Midbrain (tissue), 1 donor: ENCODE measurements at regions not wholly inside any gene's neighbourhood (a gene's known extent, or its start where the extent isn't known, plus 50 kb on each side); places are given as distances from the start of the nearest gene placed in this dataset.
"Not testable (repeated sequence)": the region's sequence is repeated elsewhere in the genome, so short reads cannot be mapped to it uniquely, and the experiment has no call there.

Experiments used
- DNase-seq: peaks from one replicate; lab custom pipeline; 2025; lab: John Stamatoyannopoulos, UW

DNA sequence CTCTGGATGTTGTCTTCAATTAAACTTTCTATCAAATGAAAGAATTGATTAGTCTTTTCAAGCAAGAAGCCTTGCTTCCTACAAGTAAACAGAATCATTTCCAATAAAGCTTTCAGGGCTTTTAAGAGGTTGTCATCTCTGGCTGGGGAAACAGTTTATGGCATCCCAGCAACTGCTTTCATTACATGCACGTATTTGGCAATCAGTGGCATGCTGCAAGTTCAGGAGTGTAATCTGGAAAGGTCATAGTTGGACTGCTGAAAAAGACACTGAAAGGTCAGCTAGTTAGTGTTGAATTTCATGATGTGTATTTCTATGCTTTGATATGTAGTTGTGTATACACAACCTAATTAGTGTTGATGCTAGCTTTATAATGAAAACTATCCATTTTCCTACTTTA is 332.9 kb downstream of the DSC3 start:
- no peak for DNase-seq

DNA sequence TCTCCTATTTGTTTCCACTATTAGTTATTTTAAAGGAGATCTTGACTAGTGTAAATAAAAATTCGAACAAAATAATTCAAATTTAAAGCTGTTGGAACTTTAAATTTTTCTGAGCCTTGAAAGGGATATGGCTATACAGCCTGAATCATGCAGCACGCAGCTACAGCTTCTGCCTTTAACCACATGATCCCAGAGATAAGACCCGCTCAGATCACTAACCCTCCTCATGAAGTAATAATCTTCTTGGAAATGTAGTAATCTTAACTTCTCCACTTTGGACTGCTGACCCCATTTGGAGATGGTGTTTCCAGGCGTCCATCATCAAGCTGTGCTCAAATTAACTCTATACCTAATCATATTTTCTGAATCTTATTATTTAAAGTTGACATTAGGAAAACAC is 336.6 kb downstream of the DSC3 start:
- no peak for DNase-seq

DNA sequence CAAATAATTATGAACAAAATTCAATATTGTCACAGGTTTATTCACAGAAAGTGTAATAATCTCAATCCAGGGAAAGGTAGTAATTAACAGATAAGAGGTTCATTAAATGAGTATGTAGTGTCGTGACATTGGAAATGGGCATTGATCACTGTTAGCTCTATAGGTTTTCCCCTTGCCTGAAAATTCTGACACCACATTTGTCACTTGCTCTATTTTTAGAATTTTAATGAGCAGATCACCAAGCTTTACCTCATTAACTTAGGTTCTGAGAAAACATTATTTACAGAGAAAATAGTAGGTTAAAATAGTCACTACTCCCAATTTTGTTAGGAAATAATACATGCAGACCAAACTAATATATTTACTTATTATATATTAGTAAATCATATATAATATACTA is 344.0 kb downstream of the DSC3 start:
- no peak for DNase-seq

DNA sequence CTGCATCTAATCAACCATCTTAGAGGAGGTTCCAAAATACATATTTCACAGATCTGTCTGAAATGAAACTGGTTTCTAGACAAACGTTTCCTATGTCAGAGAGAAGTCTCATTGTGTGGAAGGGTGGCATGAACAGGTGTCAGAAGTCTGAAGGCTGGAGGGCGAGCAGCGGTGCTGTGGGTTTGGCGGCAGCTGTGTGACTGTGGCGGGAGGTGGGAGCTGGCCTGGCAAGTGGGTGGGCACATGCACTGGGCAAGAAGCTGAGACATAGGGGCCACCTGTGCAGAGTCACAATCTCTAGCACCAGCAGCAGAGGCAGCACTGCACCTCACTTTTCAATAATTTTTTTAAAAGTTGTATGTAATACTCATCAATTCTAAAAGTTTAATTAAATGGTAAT is 346.3 kb downstream of the DSC3 start:
- DNase-seq = no peak

DNA sequence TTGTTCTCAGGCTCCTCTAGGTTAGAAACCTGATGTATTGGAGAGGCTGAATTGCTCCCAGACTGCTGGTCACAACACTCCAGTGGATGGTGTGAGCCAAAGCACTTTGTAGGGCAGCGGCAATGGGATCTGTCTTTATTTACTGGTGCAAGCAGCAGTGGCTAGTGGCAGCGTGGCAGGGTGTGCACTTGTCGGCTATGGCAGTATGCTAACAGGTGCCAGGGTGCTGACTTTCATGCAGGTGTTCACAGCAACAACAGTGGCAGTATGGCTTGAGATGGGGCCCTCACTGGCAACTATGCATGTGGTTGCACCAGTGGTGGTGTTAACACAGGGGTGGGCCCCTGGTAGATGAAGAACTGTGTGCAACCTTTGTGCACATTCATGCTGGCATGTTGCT is 347.8 kb downstream of the DSC3 start:
- no peak for DNase-seq

DNA sequence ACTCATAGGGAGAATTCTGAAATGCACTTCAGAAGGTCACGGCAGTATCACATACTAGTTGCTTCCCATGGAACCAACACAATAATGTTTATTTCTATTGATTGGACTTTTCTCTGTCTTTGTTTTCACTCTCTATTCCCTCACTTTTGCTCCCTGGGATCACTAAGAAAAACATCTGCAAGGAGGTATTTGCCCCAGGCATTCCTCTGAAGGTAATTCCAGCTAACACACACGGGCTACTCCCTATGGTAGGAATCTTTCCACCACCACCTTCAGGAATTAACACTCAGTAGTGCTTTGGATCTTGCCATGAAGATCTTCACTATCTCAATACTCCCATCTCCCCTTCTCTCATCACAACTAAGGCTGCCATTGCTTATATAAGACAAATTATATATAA is 353.3 kb downstream of the DSC3 start:
- no peak for DNase-seq

DNA sequence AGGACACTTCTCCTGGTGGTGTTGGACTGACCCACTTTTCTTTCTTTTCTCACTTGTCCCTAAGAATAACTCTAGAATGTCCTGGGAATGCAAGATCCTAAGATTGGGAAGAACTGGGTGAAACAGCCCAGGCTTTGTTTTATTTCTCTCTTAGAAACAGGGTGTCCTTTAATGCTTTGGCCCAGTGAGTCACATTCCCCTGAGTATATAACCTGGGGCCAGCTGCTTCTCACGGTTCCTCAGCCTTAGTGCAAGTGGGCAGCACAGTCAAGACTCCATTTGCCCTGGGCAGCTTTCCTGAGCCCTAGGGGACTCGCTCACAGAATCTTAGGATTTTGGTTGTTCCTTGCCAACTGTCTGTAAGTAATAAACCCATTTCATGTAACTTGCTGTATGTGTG is 355.0 kb downstream of the DSC3 start:
- no peak for DNase-seq

DNA sequence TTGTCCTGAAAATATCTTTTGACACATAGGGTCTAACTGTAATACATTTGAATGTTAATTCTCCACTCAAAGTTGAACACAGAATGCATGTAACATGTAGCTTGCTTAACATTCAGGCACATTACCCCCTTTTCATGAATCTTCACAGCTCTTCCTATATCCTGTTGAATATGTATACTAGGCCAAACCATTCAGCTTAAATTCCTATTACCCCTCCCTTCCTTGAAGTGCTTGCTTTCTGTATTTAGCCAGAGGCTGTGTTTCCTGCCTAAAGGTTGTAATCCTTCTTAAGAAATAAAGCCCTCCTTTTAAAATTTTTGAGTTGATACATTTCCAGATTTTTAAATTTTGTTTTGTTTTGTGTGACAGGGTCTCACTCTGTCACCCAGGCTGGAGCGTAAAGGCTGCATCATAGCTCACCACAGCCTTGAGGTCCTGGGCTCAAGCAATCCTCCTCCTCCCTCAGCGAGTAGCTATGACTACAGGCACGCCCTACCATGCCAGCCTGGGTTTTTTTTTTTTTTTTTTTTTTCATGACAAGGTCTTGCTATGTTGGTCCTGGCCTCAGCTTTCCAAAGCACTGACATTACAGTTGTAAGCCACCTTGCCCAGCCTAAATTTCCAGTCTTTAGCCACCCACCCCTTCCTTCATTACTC is 357.6 kb downstream of the DSC3 start:
- no peak for DNase-seq

DNA sequence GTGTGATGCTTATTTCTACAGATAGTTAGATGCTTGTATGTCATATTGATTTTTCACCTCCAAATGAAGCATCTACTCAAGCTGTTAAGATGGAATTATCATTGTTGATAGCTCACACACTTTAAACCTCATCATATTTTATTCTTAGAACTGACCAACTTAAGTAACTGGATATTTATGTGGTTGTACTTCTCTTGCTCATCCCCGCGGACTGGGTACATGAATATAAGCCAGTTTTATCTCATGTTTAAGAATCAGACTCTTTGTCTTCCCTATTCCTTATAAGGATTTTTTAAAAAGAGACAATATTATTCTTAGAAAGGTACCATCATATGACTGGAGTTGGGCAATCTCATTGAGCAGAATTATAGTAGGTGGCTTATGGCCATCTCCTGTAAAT is 358.7 kb downstream of the DSC3 start:
- no peak for DNase-seq

DNA sequence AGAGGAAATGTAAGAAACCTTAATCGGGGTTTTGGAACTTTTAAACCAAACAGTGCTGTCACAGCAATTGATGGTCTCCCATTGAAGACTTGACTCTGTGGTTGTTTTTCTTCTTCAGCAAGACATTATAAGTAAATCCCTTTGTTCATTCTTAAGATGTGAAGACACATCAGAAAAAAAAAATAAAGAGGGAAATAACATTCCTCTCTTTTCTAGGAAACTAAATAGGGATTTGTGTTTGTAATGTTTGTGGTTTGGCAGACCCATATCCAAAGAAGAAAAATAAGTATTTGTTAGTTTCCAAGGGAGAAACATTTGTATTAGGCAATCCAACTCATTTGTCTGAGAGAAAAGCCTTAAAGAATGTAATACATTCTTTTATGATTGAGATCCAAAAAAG is 359.9 kb downstream of the DSC3 start:
- no peak for DNase-seq

DNA sequence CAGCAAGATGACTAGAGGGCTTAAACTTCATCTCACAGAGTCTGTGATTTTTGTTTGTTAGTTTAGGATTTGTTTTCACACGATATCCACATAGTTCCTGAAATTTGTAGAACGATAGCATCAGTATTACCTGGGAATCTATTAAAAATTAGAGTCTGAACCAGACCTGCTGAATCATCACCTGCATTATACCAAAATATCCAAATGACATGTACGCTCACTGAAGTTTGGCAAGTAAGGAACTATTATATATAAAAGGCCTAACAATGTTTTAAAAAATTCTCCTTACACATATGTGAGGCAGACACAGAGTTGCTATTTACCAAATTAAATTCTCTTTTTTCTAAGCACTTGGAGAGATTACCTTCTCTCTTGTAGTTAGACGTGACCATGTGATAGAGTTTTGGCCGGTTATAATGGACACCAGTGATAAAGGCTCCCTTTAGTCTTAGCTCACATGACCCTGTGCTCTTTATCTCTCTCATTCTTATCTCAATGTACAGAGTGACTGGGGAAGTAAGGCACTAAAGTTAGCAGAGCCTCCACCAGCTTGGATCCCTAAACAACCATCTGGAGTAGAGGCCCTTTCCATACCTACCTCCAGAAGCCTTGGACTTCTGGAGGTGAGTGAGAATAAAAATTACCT is 363.1 kb downstream of the DSC3 start:
- DNase-seq = no peak

DNA sequence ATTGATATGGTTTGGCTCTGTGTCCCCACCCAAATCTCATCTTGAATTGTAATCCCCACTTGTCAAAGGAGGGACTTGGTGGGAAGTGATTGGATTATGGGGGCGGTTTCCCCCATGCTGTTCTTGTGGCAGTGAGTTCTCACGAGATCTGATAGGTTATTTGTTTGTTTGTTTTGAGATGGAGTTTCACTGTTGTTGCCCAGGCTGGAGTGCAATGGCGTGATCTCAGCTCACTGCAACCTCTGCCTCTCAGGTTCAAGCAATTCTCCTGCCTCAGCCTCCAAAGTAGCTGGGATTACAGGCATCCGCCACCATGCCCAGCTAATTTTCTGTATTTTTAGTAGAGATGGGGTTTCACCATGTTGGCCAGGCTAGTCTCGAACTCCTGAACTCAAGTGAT is 364.7 kb downstream of the DSC3 start:
- not testable (repeated sequence) for DNase-seq

DNA sequence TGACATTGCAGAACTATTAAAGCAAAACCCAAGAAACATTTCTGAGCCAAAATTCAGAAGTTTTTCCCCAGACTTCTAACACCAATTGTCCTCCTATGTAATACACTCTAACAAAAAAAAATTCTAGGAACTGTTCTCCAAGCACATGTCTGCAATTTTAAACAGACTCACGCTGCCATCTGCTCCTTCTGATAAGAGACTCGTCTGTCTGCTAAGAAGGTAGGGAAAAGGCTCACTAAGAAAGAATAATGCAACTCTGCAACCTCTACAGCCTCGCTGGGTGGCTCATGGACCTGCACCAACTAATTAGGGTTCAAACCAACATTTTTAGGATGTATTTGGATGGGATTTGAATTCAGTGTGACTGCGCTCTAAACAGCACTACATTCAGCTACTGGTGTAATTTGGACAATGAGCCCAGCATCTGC is 366.5 kb downstream of the DSC3 start:
- no peak for DNase-seq

DNA sequence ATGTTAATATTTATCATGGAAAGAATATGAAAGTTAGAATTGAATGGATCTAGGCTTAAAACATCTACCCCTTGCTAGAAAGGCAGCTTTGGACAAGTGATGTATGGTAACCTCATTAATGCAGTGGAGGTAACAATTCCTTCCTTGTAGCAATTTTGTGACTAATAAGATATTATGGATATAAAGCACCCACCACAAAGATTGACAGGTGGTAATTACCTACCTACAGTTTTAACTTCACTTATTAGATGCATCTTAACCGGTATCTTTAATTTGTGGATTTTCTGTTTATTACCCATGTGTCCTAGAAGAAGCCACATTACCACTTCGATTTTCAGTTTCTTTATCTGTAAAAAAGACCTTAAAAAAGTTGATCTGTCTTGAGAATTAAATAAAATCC is 367.0 kb downstream of the DSC3 start:
- no peak for DNase-seq

DNA sequence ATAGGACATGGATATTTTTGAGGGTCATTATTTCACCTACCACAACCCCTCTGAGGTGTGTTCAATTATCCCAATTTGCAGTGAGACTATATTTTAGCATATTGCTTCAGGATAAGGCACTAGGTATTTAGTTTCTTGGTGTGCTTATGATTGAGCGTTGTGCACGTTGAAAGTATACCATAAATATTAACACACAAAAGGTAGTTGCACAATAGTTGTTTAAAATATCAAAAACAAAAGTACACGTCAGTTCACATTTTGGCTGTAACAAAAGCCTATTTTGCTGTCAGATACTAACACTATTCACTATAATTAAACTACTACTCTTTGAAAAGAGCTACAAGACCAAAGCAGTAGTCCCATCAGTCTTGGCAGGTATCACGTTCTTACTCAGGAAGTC is 367.5 kb downstream of the DSC3 start:
- no peak for DNase-seq

DNA sequence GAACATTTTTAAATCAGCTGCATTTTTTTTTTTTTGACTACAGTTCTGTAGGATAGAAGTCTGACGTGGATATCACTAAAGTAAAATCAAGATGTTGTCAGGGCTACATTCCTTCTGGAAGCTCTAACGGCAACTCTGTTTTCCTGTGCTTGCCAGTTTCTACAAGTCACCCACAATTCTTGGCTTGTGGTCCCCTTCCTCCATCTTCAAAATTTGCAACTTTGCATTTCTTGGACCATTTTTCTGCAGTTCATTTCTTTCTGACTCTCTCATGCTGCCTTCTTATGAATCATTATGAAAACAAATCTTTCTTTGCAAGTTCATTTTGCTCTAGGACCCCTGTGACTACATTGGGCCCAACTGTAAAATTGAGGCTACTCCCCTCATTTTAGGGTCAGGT is 367.9 kb downstream of the DSC3 start:
- DNase-seq = no peak

DNA sequence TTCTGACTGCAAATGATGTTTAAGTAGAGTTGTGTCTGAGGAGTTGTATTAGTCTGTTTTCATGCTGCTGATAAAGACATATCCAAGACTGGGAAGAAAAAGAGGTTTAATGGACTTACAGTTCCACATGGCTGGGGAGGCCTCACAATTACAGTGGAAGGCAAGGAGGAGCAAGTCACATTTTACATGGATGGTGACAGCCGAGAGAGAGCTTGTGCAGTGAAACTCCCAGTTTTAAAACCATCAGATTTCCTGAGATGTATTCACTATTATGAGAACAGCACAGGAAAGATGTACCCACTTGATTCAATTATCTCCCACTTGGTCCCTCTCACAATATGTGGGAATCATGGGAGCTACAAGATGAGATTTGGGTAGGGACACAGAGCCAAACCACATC is 370.1 kb downstream of the DSC3 start:
- DNase-seq = not testable (repeated sequence)

DNA sequence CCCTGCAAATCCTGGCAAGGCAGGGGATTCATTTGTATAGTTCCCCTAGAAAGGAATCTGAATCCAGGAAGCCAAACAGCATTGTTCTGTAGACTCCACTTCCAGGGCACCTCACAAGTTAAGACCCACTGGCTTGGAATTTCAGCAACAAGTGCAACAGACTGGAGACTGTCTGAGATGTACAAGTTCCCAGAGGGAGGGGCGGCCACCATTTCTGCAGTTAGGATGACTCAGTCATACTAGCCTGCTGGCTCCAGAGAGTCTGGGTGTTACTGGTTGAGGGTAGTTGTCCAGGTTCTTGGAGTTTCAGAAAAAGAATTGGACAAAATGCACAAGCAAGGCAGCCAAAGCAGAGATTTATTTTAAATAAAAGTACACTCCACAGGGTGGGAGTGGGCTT is 384.2 kb downstream of the DSC3 start:
- DNase-seq = no peak

DNA sequence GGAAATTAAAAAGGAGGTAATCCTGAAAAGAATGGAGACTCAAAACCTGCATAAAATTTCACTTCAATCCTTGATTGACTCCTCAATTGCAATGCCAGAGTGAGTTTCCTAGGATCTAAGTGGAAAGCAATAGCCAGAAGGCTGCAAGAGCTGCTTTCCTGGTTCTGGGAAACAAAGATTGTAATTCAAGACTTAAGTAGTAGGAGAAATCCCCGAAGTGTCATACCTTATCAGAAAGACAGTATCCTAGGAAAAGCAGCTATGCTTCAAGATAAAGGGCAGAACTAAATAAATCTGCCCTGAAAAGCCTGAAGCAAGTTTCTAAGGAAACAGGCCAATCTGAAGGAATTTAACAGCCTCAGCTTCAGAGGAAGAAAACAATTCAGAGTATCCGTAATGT is 390.2 kb downstream of the DSC3 start:
- no peak for DNase-seq

DNA sequence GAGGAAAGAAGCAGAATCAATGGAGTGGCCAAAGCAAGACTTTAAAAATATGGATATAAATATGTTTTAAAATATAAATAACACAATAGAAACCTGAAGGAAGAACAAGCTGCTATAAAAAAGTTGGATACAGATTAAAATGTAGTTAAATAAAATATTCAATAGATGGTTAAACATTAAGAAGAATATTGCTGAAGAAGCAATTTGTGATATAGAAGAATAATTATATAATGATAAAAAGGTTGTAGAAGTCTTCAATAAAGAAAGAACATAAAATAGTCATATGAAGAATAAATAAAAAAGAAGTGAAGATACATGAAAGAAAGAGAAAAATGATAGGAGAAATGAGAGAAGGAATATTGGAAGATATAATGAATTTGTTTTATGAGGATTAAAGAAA is 392.0 kb downstream of the DSC3 start:
- DNase-seq = no peak

DNA sequence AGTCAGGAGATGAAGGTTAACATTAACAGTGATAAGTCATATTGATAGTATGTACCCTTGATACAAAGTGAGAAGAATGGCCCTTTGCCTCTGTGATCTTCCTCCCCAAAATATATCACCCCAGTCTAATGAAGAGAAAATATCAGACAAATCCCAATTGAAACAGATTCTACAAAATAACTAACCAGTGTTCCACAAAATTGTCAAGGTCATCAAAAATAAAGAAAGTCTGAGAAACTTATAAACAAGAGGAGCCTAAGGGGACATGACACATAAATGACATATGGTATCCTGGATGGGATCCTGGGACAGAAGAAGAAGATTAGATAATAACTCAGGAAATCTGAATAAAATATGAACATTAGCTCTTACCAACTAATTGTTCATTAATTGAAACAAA is 398.4 kb downstream of the DSC3 start:
- DNase-seq = no peak

DNA sequence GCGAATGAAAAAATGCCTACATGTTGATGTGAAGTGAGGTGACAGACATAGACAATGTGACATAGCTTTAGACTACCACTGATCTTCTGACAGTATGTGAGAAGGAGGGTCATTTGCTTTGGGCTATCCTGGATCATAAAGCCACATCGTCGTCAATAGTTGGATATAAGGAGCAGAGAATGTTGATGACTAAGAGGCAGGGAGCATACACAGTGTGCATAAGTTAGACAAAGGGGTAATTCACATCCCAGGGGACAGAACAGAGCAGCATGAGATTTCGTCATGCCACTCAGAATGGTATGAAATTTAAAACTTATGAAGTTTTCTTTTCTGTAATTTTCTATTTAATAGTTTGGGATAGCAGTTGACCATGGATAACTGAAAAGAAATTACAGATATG is 403.2 kb downstream of the DSC3 start:
- DNase-seq = no peak

DNA sequence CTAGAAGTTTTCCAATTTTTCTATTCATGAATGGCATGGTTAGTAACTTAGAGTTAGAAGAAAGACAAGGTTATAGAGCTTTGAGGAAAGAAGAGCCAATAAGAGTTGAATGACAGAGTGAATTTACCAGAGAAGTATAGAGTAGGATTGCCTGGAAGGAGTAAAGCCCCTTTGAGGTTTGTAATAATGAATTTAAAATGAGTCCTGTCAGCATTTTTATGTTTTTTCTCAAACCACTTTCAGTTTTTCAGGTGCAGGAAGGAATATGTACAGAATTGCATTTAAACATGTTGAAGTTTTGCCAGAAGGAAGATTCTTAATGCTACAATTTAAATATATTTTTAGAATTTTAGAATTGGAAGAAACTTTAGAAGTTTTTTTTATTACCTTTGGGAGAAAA is 408.3 kb downstream of the DSC3 start:
- no peak for DNase-seq

DNA sequence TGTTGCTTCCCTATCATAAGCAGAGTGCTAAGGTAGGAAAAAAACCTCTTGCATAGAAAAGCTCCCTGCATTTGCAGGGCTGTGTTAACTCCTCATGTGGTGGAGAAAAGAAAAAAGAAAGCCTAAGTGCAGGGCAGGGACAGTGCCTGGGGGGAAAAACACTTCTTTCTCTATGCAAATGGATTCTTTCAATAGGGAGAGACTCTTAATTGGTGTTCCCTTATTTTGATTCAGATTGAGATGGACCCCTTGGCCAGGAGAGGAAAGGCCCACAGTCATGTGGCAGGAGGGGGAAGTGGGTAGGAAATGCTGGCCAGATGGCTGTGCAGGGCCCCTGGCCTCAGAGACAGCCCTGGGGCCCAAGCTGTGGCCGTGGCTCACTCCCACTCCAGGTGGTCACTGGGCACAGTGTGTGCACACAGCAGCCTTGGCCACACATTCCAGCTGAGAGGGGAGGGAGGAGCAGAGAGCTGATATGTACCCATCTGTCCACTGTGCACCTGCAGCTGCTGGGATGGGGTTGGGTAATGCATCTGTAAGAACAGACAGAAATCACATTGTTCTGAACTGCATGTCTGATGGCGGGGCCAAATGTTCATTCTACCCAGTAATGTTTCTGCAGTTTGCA is 410.4 kb downstream of the DSC3 start:
- DNase-seq = no peak
